GM18505 (cell line): ENCODE measurements at regions not wholly inside any gene's neighbourhood (a gene's known extent, or its start where the extent isn't known, plus 50 kb on each side); places are given as distances from the start of the nearest gene placed in this dataset.

ENCODE experiments used
- ATAC-seq: cut with Tn5 transposase; IDR thresholded peaks from one replicate; pipeline ENCODE4 v1.9.1; 2021; ENCODE audit not compliant: unreplicated experiment
- POLR2A ChIP-seq: IDR thresholded peaks from 4 replicates; pipeline ENCODE4 v1.6.1; 2011; ENCODE audit warnings: borderline replicate concordance; ENCODE audit not compliant: insufficient read depth, insufficient read length; ENCODE audit errors: extremely low read depth

GRCh38 chr4:137468836-137469235 is 63.5 kb downstream of the PCDH18 start:
- TF ChIP-seq POLR2A = no peak
- no peak for ATAC-seq

- TF ChIP-seq POLR2A = no peak
- no peak for ATAC-seq
These were observed 64.8 kb downstream of the PCDH18 start for GRCh38 chr4:137467537-137467936.

GRCh38 chr4:137463377-137464003 is 68.8 kb downstream of the PCDH18 start:
- no peak for TF ChIP-seq POLR2A
- ATAC-seq = no peak

GRCh38 chr4:137455647-137456321 is 76.5 kb downstream of the PCDH18 start:
- no peak for TF ChIP-seq POLR2A
- ATAC-seq = no peak

GRCh38 chr4:137454767-137455166 is 77.5 kb downstream of the PCDH18 start:
- TF ChIP-seq POLR2A = no peak
- no peak for ATAC-seq

GRCh38 chr4:137452799-137453198 is 79.5 kb downstream of the PCDH18 start:
- no peak for TF ChIP-seq POLR2A
- ATAC-seq = no peak

- ATAC-seq = no peak
These were observed 81.0 kb downstream of the PCDH18 start for GRCh38 chr4:137451172-137451825.

GRCh38 chr4:137448402-137448801 is 83.9 kb downstream of the PCDH18 start:
- ATAC-seq = no peak
- TF ChIP-seq POLR2A = no peak

More at GRCh38 chr4:137451172-137451825, 81.0 kb downstream of the PCDH18 start:
- no peak for TF ChIP-seq POLR2A

- no peak for ATAC-seq
These were observed 86.2 kb downstream of the PCDH18 start for GRCh38 chr4:137446071-137446470.

GRCh38 chr4:137443031-137443800 is 89.1 kb downstream of the PCDH18 start:
- ATAC-seq = no peak

More at GRCh38 chr4:137446071-137446470, 86.2 kb downstream of the PCDH18 start:
- no peak for TF ChIP-seq POLR2A

GRCh38 chr4:137432446-137433311 is 99.6 kb downstream of the PCDH18 start:
- no peak for TF ChIP-seq POLR2A
- no peak for ATAC-seq

More at GRCh38 chr4:137443031-137443800, 89.1 kb downstream of the PCDH18 start:
- TF ChIP-seq POLR2A = no peak

- no peak for ATAC-seq
- TF ChIP-seq POLR2A = no peak
These were observed 102.1 kb downstream of the PCDH18 start for GRCh38 chr4:137430171-137430570.
